GM12878 (cell line): ENCODE measurements at regions not wholly inside any gene's neighbourhood (a gene's known extent, or its start where the extent isn't known, plus 50 kb on each side); places are given as distances from the start of the nearest gene placed in this dataset.

Source experiments
- ATAC-seq: fragments of 200-7000 bp; cut with Tn5 transposase; 3 replicates; pipeline ENCODE4 v1.9.1; 2020; ENCODE audit warnings: mild to moderate bottlenecking, moderate library complexity
- BruUV-seq: library from RNA; stranded (reverse); fragments of 400-500 nt; replicated peaks from 2 replicates; lab custom pipeline; 2021; lab: Mats Ljungman, UMichigan
- CTCF ChIA-PET: fragments of 300-600 bp; sonication (Branson Sonifier 250); formaldehyde crosslinking; extraction: SDS; loops from one replicate; lab custom pipeline; 2021; ENCODE audit warnings: inconsistent platforms; lab: Yijun Ruan, JAX
- POLR2A ChIA-PET: fragments of 350-600 bp; formaldehyde crosslinking; extraction: SDS; loops from one replicate; lab custom pipeline; 2021; ENCODE audit warnings: inconsistent platforms; lab: Charles Lee
- RAD21 ChIA-PET: fragments of 300-600 bp; sonication (Branson Sonifier 250); formaldehyde crosslinking; loops from one replicate; lab custom pipeline; 2023; ENCODE audit warnings: antibody characterized with exemption; ENCODE audit not compliant: unreplicated experiment; lab: Charles Lee
- SMC1A ChIA-PET: fragments of 300-600 bp; sonication (Branson Sonifier 250); formaldehyde crosslinking; loops from one replicate; lab custom pipeline; 2023; ENCODE audit not compliant: unreplicated experiment, uncharacterized antibody; lab: Charles Lee
- DNase-seq: peaks from one replicate; pipeline ENCODE4 v3.0.0-alpha.2; 2011; ENCODE audit warnings: low read depth, low spot score
- FAIRE-seq: peaks from 3 replicates; lab custom pipeline; 2011; peaks lifted over from hg19 to GRCh38; lab: Jason Lieb, UNC
- H2AFZ ChIP-seq: 2 replicates; pipeline ENCODE4 v1.6.0; 2011; ENCODE audit warnings: low read depth, low read length, control low read depth; ENCODE audit not compliant: control insufficient read depth
- H3K27ac ChIP-seq: 2 replicates; pipeline ENCODE4 v1.5.1; 2011; ENCODE audit warnings: control low read depth; ENCODE audit not compliant: control insufficient read depth, insufficient read depth
- H3K27me3 ChIP-seq, 2 experiments: replicated peaks in 1 of 2; 2 replicates each; pipeline versions ENCODE4 v1.6.0 to v1.6.1; 2011; ENCODE audit warnings: low read length in 1 of 2; ENCODE audit not compliant: control insufficient read depth in 2 of 2, insufficient read depth in 2 of 2
- H3K36me3 ChIP-seq, 2 experiments: 2 replicates each; pipeline ENCODE4 v1.5.1; 2011; ENCODE audit warnings: low read length in 1 of 2; ENCODE audit not compliant: control insufficient read depth in 2 of 2, insufficient read depth in 2 of 2
- H3K4me1 ChIP-seq: 2 replicates; pipeline ENCODE4 v1.6.1; 2011; ENCODE audit warnings: mild to moderate bottlenecking, low read length, moderate library complexity, mixed read lengths; ENCODE audit not compliant: control insufficient read depth, insufficient read depth
- H3K4me2 ChIP-seq: 2 replicates; pipeline ENCODE4 v1.6.0; 2011; ENCODE audit warnings: control low read depth; ENCODE audit not compliant: control insufficient read depth, insufficient read depth
- H3K4me3 ChIP-seq: fragments of 200-600 bp; sonication (generic); 2 replicates; pipeline ENCODE4 v1.5.1; 2016
- H3K79me2 ChIP-seq: 2 replicates; pipeline ENCODE4 v1.6.0; 2011; ENCODE audit warnings: low read length; ENCODE audit not compliant: control insufficient read depth, insufficient read depth
- H3K9ac ChIP-seq: 2 replicates; pipeline ENCODE4 v1.8.0; 2011; ENCODE audit warnings: low read length, control low read depth, mixed read lengths; ENCODE audit not compliant: control insufficient read depth, insufficient read depth
- H3K9me3 ChIP-seq: replicated peaks from 3 replicates; pipeline ENCODE4 v1.5.1; 2011; ENCODE audit warnings: mild to moderate bottlenecking, low read length; ENCODE audit not compliant: control insufficient read depth, insufficient read depth
- H4K20me1 ChIP-seq: 2 replicates; pipeline ENCODE4 v1.6.0; 2011; ENCODE audit not compliant: control insufficient read depth, insufficient read depth
- HDAC2 ChIP-seq: fragments of 200-600 bp; sonication (generic); IDR thresholded peaks from 2 replicates; pipeline ENCODE4 v1.6.1; 2017
- HDAC6 ChIP-seq: fragments of 200-600 bp; sonication (generic); IDR thresholded peaks from one replicate; pipeline ENCODE4 v1.8.0; 2017; ENCODE audit warnings: antibody characterized with exemption; ENCODE audit not compliant: unreplicated experiment
- LARP7 ChIP-seq: fragments of 450-650 bp; IDR thresholded peaks from 2 replicates; pipeline ENCODE4 v1.6.1; 2017; ENCODE audit warnings: mild to moderate bottlenecking
- SUPT20H ChIP-seq: IDR thresholded peaks from 2 replicates; pipeline ENCODE4 v1.6.1; 2011; ENCODE audit warnings: low read depth, mild to moderate bottlenecking, low read length, moderate library complexity, borderline replicate concordance; ENCODE audit not compliant: control insufficient read depth
- ZNF592 ChIP-seq: fragments of 450-650 bp; IDR thresholded peaks from 2 replicates; pipeline ENCODE4 v1.6.1; 2017; ENCODE audit warnings: mild to moderate bottlenecking, moderate library complexity
- WGBS: methylation state at CpG from one replicate; pipeline ENCODE4 v1.1.6; 2016; ENCODE audit warnings: low lambda C conversion rate; ENCODE audit not compliant: insufficient replicate concordance, insufficient coverage; ENCODE audit errors: missing lambda C conversion rate; 5-methylcytosine and 5-hydroxymethylcytosine counted together
- in situ Hi-C: fragments of 300-500 bp; cut with MboI; formaldehyde crosslinking; loops from 9 replicates; pipeline ENCODE4 v1.14.3; 2018; ENCODE audit warnings: mixed read lengths
- intact Hi-C: fragments of 100-400 bp; cut with micrococcal nuclease; formaldehyde crosslinking; loops from one replicate; pipeline ENCODE4 v1.14.2; 2022; ENCODE audit not compliant: unreplicated experiment
- TF ChIP-seq, protein P1 (sequence below): fragments of 450-650 bp; IDR thresholded peaks from 2 replicates; pipeline ENCODE4 v1.6.1; 2017; ENCODE audit warnings: antibody characterized with exemption, mild to moderate bottlenecking, moderate library complexity
- TF ChIP-seq, protein P2 (sequence below): fragments of 450-650 bp; formaldehyde crosslinking; IDR thresholded peaks from 2 replicates; pipeline ENCODE4 v1.4.0; 2022; ENCODE audit warnings: mild to moderate bottlenecking, moderate library complexity

DNA sequence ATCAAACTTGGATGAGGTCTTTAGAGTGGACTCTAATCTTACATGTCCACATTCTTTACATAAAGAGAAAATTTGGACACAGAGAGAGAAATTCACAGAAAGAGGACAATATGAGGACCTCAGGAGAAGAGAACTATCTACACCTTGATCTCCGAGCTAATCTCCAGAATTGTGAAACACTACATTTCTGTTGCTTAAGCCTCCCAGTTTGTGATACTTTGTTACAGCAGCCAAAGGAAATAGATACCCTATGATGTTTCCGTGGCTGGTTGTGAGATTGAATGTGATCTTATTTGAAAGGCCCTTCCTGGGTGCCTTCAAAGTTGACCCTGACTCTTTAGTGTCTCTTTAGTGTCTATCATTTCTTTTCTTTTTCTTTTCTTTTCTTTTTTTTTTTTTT, 326.1 kb upstream of the CLNK start:
- BruUV-seq, result no TSS peak
- ChIA-PET CTCF (no interaction called here), POLR2A (no interaction called here), SMC1A (no interaction called here), RAD21 (no interaction called here)
- intact Hi-C loops (no loop called here), in situ Hi-C loops (no loop called here)
- no peaks in the 10 kb centered on the region for H4K20me1 ChIP-seq
- FAIRE-seq (no peak), DNase-seq (no peak), ATAC-seq (no peak)
- H3K4me1 ChIP-seq, result no peaks in the 10 kb centered on the region
- no peak overlapping the region for H3K9ac ChIP-seq
- no peak overlapping the region for H3K27ac ChIP-seq
- no peaks in the 10 kb centered on the region for H3K36me3 ChIP-seq
- WGBS, result 54% methylated on average over 2 of the region's 2 CpGs
- H3K27me3 ChIP-seq, result no peaks in the 10 kb centered on the region
- H3K4me2 ChIP-seq, result no peak overlapping the region
- no peak overlapping the region for H3K4me3 ChIP-seq
- TF ChIP-seq, protein P1, sequence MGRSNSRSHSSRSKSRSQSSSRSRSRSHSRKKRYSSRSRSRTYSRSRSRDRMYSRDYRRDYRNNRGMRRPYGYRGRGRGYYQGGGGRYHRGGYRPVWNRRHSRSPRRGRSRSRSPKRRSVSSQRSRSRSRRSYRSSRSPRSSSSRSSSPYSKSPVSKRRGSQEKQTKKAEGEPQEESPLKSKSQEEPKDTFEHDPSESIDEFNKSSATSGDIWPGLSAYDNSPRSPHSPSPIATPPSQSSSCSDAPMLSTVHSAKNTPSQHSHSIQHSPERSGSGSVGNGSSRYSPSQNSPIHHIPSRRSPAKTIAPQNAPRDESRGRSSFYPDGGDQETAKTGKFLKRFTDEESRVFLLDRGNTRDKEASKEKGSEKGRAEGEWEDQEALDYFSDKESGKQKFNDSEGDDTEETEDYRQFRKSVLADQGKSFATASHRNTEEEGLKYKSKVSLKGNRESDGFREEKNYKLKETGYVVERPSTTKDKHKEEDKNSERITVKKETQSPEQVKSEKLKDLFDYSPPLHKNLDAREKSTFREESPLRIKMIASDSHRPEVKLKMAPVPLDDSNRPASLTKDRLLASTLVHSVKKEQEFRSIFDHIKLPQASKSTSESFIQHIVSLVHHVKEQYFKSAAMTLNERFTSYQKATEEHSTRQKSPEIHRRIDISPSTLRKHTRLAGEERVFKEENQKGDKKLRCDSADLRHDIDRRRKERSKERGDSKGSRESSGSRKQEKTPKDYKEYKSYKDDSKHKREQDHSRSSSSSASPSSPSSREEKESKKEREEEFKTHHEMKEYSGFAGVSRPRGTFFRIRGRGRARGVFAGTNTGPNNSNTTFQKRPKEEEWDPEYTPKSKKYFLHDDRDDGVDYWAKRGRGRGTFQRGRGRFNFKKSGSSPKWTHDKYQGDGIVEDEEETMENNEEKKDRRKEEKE, result no peak
- no peak for TF ChIP-seq LARP7
- H3K79me2 ChIP-seq, result no peaks in the 10 kb centered on the region
- H2AFZ ChIP-seq, result no peak overlapping the region
- no peaks in the 10 kb centered on the region for H3K9me3 ChIP-seq

GRCh38 chr4:11009281-11009680, 324.7 kb upstream of the CLNK start:
- FAIRE-seq (no peak), ATAC-seq (no peak), DNase-seq (no peak)
- Histone ChIP-seq H3K9ac (no peak overlapping the region), H3K27me3 (no peaks in the 10 kb centered on the region), H3K79me2 (no peaks in the 10 kb centered on the region), H2AFZ (no peak overlapping the region), H3K4me1 (no peaks in the 10 kb centered on the region), H3K9me3 (no peaks in the 10 kb centered on the region), H3K4me3 (no peak overlapping the region), H3K4me2 (no peak overlapping the region), H4K20me1 (no peaks in the 10 kb centered on the region), H3K36me3 (no peaks in the 10 kb centered on the region), H3K27ac (no peak overlapping the region)
- WGBS, result 83% methylated on average over 1 of the region's 1 CpG
- CTCF ChIA-PET, result no interaction called here
- in situ Hi-C loops, result no loop called here
- intact Hi-C loops, result no loop called here
- POLR2A ChIA-PET, result no interaction called here
- no TSS peak for BruUV-seq
- RAD21 ChIA-PET, result no interaction called here
- SMC1A ChIA-PET, result interaction anchor here (1.0 to 1.1 kb wide), 2 partner anchors 16 to 62 kb away, joined by 3 read pairs; no protein-coding TSS in a partner anchor
- no peak for TF ChIP-seq HDAC6
- TF ChIP-seq ZNF592, result no peak
- no peak for TF ChIP-seq SUPT20H
- no peak for TF ChIP-seq HDAC2
- TF ChIP-seq, protein P2, sequence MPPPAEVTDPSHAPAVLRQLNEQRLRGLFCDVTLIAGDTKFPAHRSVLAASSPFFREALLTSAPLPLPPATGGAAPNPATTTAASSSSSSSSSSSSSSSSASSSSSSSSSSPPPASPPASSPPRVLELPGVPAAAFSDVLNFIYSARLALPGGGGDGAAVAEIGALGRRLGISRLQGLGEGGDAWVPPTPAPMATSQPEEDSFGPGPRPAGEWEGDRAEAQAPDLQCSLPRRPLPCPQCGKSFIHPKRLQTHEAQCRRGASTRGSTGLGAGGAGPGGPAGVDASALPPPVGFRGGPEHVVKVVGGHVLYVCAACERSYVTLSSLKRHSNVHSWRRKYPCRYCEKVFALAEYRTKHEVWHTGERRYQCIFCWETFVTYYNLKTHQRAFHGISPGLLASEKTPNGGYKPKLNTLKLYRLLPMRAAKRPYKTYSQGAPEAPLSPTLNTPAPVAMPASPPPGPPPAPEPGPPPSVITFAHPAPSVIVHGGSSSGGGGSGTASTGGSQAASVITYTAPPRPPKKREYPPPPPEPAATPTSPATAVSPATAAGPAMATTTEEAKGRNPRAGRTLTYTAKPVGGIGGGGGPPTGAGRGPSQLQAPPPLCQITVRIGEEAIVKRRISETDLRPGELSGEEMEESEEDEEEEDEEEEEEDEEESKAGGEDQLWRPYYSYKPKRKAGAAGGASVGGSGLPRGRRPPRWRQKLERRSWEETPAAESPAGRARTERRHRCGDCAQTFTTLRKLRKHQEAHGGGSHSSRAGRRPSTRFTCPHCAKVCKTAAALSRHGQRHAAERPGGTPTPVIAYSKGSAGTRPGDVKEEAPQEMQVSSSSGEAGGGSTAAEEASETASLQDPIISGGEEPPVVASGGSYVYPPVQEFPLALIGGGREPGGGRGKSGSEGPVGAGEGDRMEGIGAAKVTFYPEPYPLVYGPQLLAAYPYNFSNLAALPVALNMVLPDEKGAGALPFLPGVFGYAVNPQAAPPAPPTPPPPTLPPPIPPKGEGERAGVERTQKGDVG (CRISPR knock-in tag), result no peak
